ENCODE measurements at regions not wholly inside any gene's neighbourhood (a gene's known extent, or its start where the extent isn't known, plus 50 kb on each side); places are given as distances from the start of the nearest gene placed in this dataset.

GRCh38 chr4:103478734-103479133 lies 241.1 kb downstream of the TACR3 start:
- H3K36me3 ChIP-seq (ENCODE audit: control insufficient read depth, insufficient read depth, low read length): no peaks in the 10 kb centered on the region
- no peaks in the 10 kb centered on the region for H3K4me1 ChIP-seq (ENCODE audit: control insufficient read depth, insufficient read depth, low read length)
- TF ChIP-seq SIN3A (IDR thresholded peaks at IDR 0.05; ENCODE audit: borderline replicate concordance, insufficient read depth, low read depth, low read length): no peak
- TF ChIP-seq TCF7L2 (IDR thresholded peaks at IDR 0.05; ENCODE audit: low read depth, low read length): no peak
- no peak for TF ChIP-seq POLR2AphosphoS5 (IDR thresholded peaks at IDR 0.05; ENCODE audit: low read depth, low read length)
- TF ChIP-seq CTCF (IDR thresholded peaks at IDR 0.05): no peak
- TF ChIP-seq REST (IDR thresholded peaks at IDR 0.05; ENCODE audit: insufficient read depth in 1 of 2, low read depth in 2 of 2, low read length in 1 of 2): no peak
- H3K27me3 ChIP-seq (ENCODE audit: control insufficient read depth, insufficient read depth, low read length): no peaks in the 10 kb centered on the region
- no peaks in the 10 kb centered on the region for H3K9me3 ChIP-seq (ENCODE audit: control insufficient read depth, insufficient read depth, low read depth, low read length)
- POLR2A ChIA-PET: no interaction called here
- no peak overlapping the region for H3K27ac ChIP-seq (ENCODE audit: low read length)
- H3K4me3 ChIP-seq (ENCODE audit: low read depth in 2 of 2, low read length in 2 of 2): no peak overlapping the region
- ATAC-seq (no peak), DNase-seq (ENCODE audit: low read depth, low spot score) (no peak)
- intact Hi-C loops (cut with micrococcal nuclease; ENCODE audit: unreplicated experiment): no loop called here
- in situ Hi-C loops (cut with HindIII; ENCODE audit: low pct_unique_long_range_greater_than_20kb, low sequenced_read_pairs): no loop called here
- BruUV-seq (replicated peaks): no TSS peak
- CTCF ChIA-PET: interaction anchor here (0.6 kb wide), 1 partner anchor 343 kb away, joined by 3 read pairs; no protein-coding TSS in a partner anchor

GRCh38 chr4:103478210-103478609 lies 241.6 kb downstream of the TACR3 start:
- no peak for ATAC-seq
- no peaks in the 10 kb centered on the region for H3K36me3 ChIP-seq (ENCODE audit: control insufficient read depth, insufficient read depth, low read length)
- ChIA-PET CTCF (interaction anchor here (0.6 kb wide), 1 partner anchor 342 kb away, joined by 3 read pairs; no protein-coding TSS in a partner anchor), POLR2A (no interaction called here)
- DNase-seq (ENCODE audit: low read depth, low spot score): no peak
- no peak overlapping the region for H3K27ac ChIP-seq (ENCODE audit: low read length)
- no TSS peak for BruUV-seq (replicated peaks)
- no peak for TF ChIP-seq SIN3A (IDR thresholded peaks at IDR 0.05; ENCODE audit: borderline replicate concordance, insufficient read depth, low read depth, low read length)
- TF ChIP-seq CTCF (IDR thresholded peaks at IDR 0.05): no peak
- no peak for TF ChIP-seq REST (IDR thresholded peaks at IDR 0.05; ENCODE audit: insufficient read depth in 1 of 2, low read depth in 2 of 2, low read length in 1 of 2)
- no peak for TF ChIP-seq POLR2AphosphoS5 (IDR thresholded peaks at IDR 0.05; ENCODE audit: low read depth, low read length)
- TF ChIP-seq TCF7L2 (IDR thresholded peaks at IDR 0.05; ENCODE audit: low read depth, low read length): no peak
- intact Hi-C loops (cut with micrococcal nuclease; ENCODE audit: unreplicated experiment): no loop called here
- no peaks in the 10 kb centered on the region for H3K27me3 ChIP-seq (ENCODE audit: control insufficient read depth, insufficient read depth, low read length)
- no peaks in the 10 kb centered on the region for H3K9me3 ChIP-seq (ENCODE audit: control insufficient read depth, insufficient read depth, low read depth, low read length)
- H3K4me1 ChIP-seq (ENCODE audit: control insufficient read depth, insufficient read depth, low read length): no peaks in the 10 kb centered on the region
- H3K4me3 ChIP-seq (ENCODE audit: low read depth in 2 of 2, low read length in 2 of 2): no peak overlapping the region
- in situ Hi-C loops (cut with HindIII; ENCODE audit: low pct_unique_long_range_greater_than_20kb, low sequenced_read_pairs): no loop called here
